ENCODE measurements at regions not wholly inside any gene's neighbourhood (a gene's known extent, or its start where the extent isn't known, plus 50 kb on each side); places are given as distances from the start of the nearest gene placed in this dataset.
"Not testable (repeated sequence)": the region's sequence is repeated elsewhere in the genome, so short reads cannot be mapped to it uniquely, and the experiment has no call there.

GRCh38 chr16:17921357-17921978 lies 415.1 kb downstream of the NPIPA8 start:
- no peaks in the 10 kb centered on the region for H3K27me3 Mint-ChIP-seq (ENCODE audit: unreplicated experiment)
- peak; percentile 55 for DNase-seq
- peak overlapping the region; percentile 14 for H3K27ac Mint-ChIP-seq (ENCODE audit: unreplicated experiment)
- no peaks in the 10 kb centered on the region for H3K36me3 Mint-ChIP-seq (ENCODE audit: unreplicated experiment)
- TF ChIP-seq CTCF (IDR thresholded peaks at IDR 0.05; ENCODE audit: partially characterized antibody, unreplicated experiment), result peak; percentile 68
- H3K4me1 Mint-ChIP-seq (ENCODE audit: low read depth, unreplicated experiment), result no peaks in the 10 kb centered on the region
- H3K4me3 Mint-ChIP-seq (ENCODE audit: unreplicated experiment), result no peak overlapping the region
- H3K9me3 Mint-ChIP-seq (ENCODE audit: unreplicated experiment), result peaks cover 2% of the 10 kb centered on the region

GRCh38 chr16:17917316-17918019 lies 419.1 kb downstream of the NPIPA8 start:
- Mint-ChIP-seq H3K4me1 (ENCODE audit: low read depth, unreplicated experiment) (no peaks in the 10 kb centered on the region), H3K27ac (ENCODE audit: unreplicated experiment) (no peak overlapping the region), H3K27me3 (ENCODE audit: unreplicated experiment) (no peaks in the 10 kb centered on the region), H3K36me3 (ENCODE audit: unreplicated experiment) (no peaks in the 10 kb centered on the region), H3K9me3 (ENCODE audit: unreplicated experiment) (peaks cover 2% of the 10 kb centered on the region), H3K4me3 (ENCODE audit: unreplicated experiment) (no peak overlapping the region)
- TF ChIP-seq CTCF (IDR thresholded peaks at IDR 0.05; ENCODE audit: partially characterized antibody, unreplicated experiment), result no peak
- no peak for DNase-seq

GRCh38 chr16:17915791-17916190 lies 420.7 kb downstream of the NPIPA8 start:
- Mint-ChIP-seq H3K36me3 (ENCODE audit: unreplicated experiment) (no peaks in the 10 kb centered on the region), H3K4me3 (ENCODE audit: unreplicated experiment) (no peak overlapping the region), H3K27ac (ENCODE audit: unreplicated experiment) (no peak overlapping the region), H3K4me1 (ENCODE audit: low read depth, unreplicated experiment) (no peaks in the 10 kb centered on the region), H3K9me3 (ENCODE audit: unreplicated experiment) (peaks cover 4% of the 10 kb centered on the region), H3K27me3 (ENCODE audit: unreplicated experiment) (no peaks in the 10 kb centered on the region)
- DNase-seq, result no peak
- no peak for TF ChIP-seq CTCF (IDR thresholded peaks at IDR 0.05; ENCODE audit: partially characterized antibody, unreplicated experiment)

- no peak for DNase-seq
- no peak overlapping the region for H3K27ac Mint-ChIP-seq (ENCODE audit: unreplicated experiment)
- H3K36me3 Mint-ChIP-seq (ENCODE audit: unreplicated experiment), result no peaks in the 10 kb centered on the region
- H3K4me1 Mint-ChIP-seq (ENCODE audit: low read depth, unreplicated experiment), result no peaks in the 10 kb centered on the region
- H3K27me3 Mint-ChIP-seq (ENCODE audit: unreplicated experiment), result no peaks in the 10 kb centered on the region
- no peak overlapping the region for H3K4me3 Mint-ChIP-seq (ENCODE audit: unreplicated experiment)
- H3K9me3 Mint-ChIP-seq (ENCODE audit: unreplicated experiment), result peaks cover 3% of the 10 kb centered on the region
- no peak for TF ChIP-seq CTCF (IDR thresholded peaks at IDR 0.05; ENCODE audit: partially characterized antibody, unreplicated experiment)
Observed at GRCh38 chr16:17914168-17914567, 422.4 kb downstream of the NPIPA8 start.

- not testable (repeated sequence) for H3K4me3 Mint-ChIP-seq (ENCODE audit: unreplicated experiment); H3K36me3 Mint-ChIP-seq (ENCODE audit: unreplicated experiment); H3K4me1 Mint-ChIP-seq (ENCODE audit: low read depth, unreplicated experiment); H3K9me3 Mint-ChIP-seq (ENCODE audit: unreplicated experiment); H3K27me3 Mint-ChIP-seq (ENCODE audit: unreplicated experiment); DNase-seq; H3K27ac Mint-ChIP-seq (ENCODE audit: unreplicated experiment)
Observed at GRCh38 chr16:17911578-17911977, 425.0 kb downstream of the NPIPA8 start.

- not testable (repeated sequence) for H3K27ac Mint-ChIP-seq (ENCODE audit: unreplicated experiment); DNase-seq; H3K27me3 Mint-ChIP-seq (ENCODE audit: unreplicated experiment); H3K36me3 Mint-ChIP-seq (ENCODE audit: unreplicated experiment); H3K4me3 Mint-ChIP-seq (ENCODE audit: unreplicated experiment); H3K4me1 Mint-ChIP-seq (ENCODE audit: low read depth, unreplicated experiment); H3K9me3 Mint-ChIP-seq (ENCODE audit: unreplicated experiment)
Observed at GRCh38 chr16:17906626-17907025, 429.9 kb downstream of the NPIPA8 start.

Data from glutamatergic neuron (in vitro differentiated cells).